Skeletal muscle tissue (tissue), 3 donors: ENCODE measurements at regions not wholly inside any gene's neighbourhood (a gene's known extent, or its start where the extent isn't known, plus 50 kb on each side); places are given as distances from the start of the nearest gene placed in this dataset.

Experiments
- H3K27ac ChIP-seq: one replicate; pipeline ENCODE4 v1.7.0; 2013; ENCODE audit warnings: mild to moderate bottlenecking, low read depth, low read length, inconsistent platforms
- H3K27me3 ChIP-seq, 3 donors: one replicate each; pipeline ENCODE4 v1.7.0; 2013; ENCODE audit warnings: low read length in 3 of 3; ENCODE audit not compliant: control insufficient read depth in 3 of 3, insufficient read depth in 3 of 3
- H3K36me3 ChIP-seq, 3 donors: one replicate each; pipeline ENCODE4 v1.7.0; 2013; ENCODE audit warnings: low read length in 3 of 3; ENCODE audit not compliant: control insufficient read depth in 3 of 3, insufficient read depth in 3 of 3
- H3K4me1 ChIP-seq, 3 donors: one replicate each; pipeline ENCODE4 v1.7.0; 2013; ENCODE audit warnings: low read length in 3 of 3, mild to moderate bottlenecking in 3 of 3; ENCODE audit not compliant: control insufficient read depth in 3 of 3, insufficient read depth in 3 of 3
- H3K4me3 ChIP-seq, 3 donors: one replicate each; pipeline ENCODE4 v1.7.0; 2013; ENCODE audit warnings: low read length in 3 of 3
- H3K9ac ChIP-seq, 3 donors: one replicate each; pipeline ENCODE4 v1.7.0; 2013; ENCODE audit warnings: low read length in 3 of 3, mild to moderate bottlenecking in 3 of 3, moderate library complexity in 2 of 3, low read depth in 1 of 3
- H3K9me3 ChIP-seq, 3 donors: one replicate each; pipeline ENCODE4 v1.7.0; 2013; ENCODE audit warnings: low read length in 3 of 3; ENCODE audit not compliant: control insufficient read depth in 3 of 3
- donor health status: Osteomylitis.

- Histone ChIP-seq H3K4me3 (no peak overlapping the region), H3K27ac (no peak overlapping the region), H3K9ac (no peak overlapping the region), H3K4me1 (peaks cover 0 to 4% (median 0%) of the 10 kb centered on the region in 3 donors), H3K36me3 (no peaks in the 10 kb centered on the region), H3K9me3 (no peaks in the 10 kb centered on the region), H3K27me3 (no peaks in the 10 kb centered on the region)
Observed at GRCh38 chr5:57338868-57339340, 143.7 kb downstream of the ACTBL2 start.

DNA sequence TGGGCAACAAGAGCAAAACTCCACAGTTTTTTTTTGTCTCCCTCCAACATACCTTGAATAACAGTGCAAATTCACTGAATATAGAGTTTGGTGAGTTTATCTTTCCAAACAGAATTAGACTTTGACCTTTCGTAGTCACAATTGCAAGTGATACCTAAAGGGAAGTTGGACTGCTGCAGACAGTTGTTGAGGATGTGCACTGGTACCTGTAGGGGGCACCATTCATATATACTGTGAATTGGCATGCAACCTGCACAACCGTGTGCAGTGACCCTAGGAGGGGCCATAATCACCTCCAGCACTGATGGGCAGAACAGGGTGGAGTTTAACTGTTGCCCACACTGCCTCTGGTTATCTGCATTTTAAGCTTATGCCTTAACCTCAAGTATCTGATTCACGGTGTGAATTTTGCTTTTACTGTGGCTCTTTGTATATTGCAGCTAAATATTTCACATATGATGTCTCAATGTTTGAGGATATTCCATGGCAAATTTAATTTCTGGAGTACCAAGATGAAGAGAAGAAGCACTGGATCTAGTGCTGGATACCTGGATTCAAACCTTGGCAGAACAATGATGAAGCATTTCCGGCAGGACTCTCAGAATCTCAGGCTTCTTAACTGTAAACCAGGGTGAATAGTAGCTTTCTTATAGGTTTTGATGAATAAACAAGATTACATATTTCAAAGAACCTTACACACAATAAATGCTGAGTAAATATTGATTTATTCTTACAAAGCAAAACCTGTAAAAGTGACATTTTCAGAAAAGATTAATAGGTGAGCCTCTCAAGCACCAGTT, 144.3 kb downstream of the ACTBL2 start:
- Histone ChIP-seq H3K36me3 (no peaks in the 10 kb centered on the region), H3K4me3 (no peak overlapping the region), H3K27me3 (no peaks in the 10 kb centered on the region), H3K9ac (no peak overlapping the region), H3K9me3 (no peaks in the 10 kb centered on the region), H3K4me1 (peaks cover 0 to 4% (median 0%) of the 10 kb centered on the region in 3 donors), H3K27ac (no peak overlapping the region)

GRCh38 chr5:57335092-57335660, 147.4 kb downstream of the ACTBL2 start:
- Histone ChIP-seq H3K4me1 (no peaks in the 10 kb centered on the region), H3K27me3 (no peaks in the 10 kb centered on the region), H3K27ac (no peak overlapping the region), H3K9ac (no peak overlapping the region), H3K4me3 (no peak overlapping the region), H3K36me3 (no peaks in the 10 kb centered on the region), H3K9me3 (no peaks in the 10 kb centered on the region)

GRCh38 chr5:57334475-57334874, 148.1 kb downstream of the ACTBL2 start:
- H3K9ac ChIP-seq: no peak overlapping the region
- H3K4me3 ChIP-seq: no peak overlapping the region

DNA sequence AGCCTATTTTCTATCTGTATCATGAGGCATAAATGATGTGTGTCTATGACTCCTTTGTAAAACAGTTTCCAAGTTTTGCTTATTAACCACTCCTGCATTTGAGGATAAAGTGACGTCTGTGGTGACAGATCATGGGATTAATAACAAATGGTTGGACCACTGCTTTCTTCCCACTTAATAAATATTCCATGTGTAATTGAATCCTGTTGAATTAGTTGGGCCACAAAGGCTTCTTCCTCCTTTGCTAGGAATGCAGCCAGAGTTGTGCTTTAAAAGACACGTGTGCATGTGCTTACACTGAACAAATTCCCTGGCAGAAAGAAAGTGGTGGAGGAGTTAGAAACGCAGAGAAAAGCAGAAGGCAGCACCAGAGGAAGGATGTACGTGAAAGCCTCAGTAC, 150.2 kb downstream of the ACTBL2 start:
- H3K4me3 ChIP-seq: no peak overlapping the region
- H3K4me1 ChIP-seq: no peaks in the 10 kb centered on the region
- H3K27me3 ChIP-seq: no peaks in the 10 kb centered on the region
- no peak overlapping the region for H3K9ac ChIP-seq
- no peaks in the 10 kb centered on the region for H3K36me3 ChIP-seq
- no peak overlapping the region for H3K27ac ChIP-seq
- H3K9me3 ChIP-seq: no peaks in the 10 kb centered on the region

More at GRCh38 chr5:57334475-57334874, 148.1 kb downstream of the ACTBL2 start:
- no peaks in the 10 kb centered on the region for H3K27me3 ChIP-seq
- no peak overlapping the region for H3K27ac ChIP-seq
- no peaks in the 10 kb centered on the region for H3K36me3 ChIP-seq
- H3K9me3 ChIP-seq: no peaks in the 10 kb centered on the region
- H3K4me1 ChIP-seq: no peaks in the 10 kb centered on the region

DNA sequence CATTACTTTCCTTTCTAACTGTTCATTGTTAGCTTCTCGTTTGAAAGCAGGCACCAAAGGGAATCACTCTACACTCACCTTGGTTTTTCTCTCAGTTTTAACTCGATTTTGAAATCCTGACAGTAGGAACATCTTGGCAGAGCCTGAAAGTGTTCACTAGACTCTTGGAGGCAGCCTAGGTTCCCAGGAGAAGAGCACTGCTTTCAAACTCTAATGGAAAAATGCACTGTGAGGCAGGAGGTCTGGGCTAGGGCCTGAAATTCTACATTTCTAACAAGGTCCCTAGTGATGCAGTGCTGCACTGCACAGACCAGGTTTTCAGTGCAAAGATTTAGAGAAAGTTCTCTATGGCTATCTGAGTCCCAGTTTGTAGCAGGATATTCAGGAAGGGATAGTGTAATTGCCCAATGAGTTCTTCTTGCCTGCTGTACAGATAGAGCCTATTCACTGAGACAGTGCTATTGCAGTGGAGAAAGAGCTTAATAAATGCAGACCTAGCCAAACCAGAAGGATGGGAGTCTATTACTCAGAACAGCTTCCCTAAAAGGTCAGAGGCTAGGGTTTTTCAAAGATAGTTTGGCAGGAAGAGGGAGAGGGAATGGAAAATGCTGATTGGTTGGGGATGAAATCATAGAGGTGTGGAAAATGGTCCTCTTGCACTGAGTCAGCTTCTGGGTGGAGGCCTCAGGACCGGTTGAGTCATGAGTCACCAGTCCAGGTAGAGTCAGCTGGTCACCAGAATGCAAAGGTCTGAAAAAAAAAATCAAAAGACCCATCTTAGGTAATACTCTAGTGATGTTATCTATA, 153.9 kb downstream of the GPBP1 start:
- no peaks in the 10 kb centered on the region for H3K27me3 ChIP-seq
- H3K27ac ChIP-seq: no peak overlapping the region
- H3K4me3 ChIP-seq: no peak overlapping the region
- no peak overlapping the region for H3K9ac ChIP-seq
- no peaks in the 10 kb centered on the region for H3K36me3 ChIP-seq
- H3K4me1 ChIP-seq: peaks cover 0 to 5% (median 0%) of the 10 kb centered on the region in 3 donors
- no peaks in the 10 kb centered on the region for H3K9me3 ChIP-seq

DNA sequence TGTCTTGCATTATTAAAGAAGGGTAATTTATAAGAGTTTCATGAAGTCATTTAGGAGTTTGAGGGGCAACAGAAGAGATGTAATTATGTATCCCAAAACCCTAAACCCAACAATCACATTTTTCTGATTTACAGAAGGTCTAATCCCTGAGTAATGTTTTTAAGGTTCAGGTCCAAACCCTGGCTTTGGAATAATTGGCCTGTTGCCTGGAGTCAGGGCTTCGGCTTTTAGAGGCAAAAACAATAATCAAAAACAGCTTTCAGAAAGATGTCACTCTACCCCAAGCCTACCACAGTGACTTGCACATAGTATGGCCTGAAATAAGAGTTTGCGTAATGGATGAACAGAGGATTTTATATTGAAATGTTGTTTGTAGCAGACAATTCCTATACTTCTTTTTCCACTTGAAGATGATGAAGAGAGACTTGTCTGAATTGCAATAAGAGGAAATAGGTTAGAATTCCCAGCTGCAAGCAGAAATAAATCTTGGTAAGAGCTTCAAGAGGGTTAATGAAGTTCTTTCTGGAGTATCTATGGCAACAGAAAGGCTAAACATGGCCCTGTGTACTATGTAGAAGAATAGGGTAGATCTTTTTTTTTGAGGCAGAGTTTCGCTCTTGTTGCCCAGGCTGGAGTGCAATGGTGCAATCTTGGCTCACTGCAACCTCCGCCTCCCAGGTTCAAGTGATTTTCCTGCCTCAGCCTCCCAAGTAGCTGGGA, 152.0 kb downstream of the GPBP1 start:
- H3K27ac ChIP-seq: no peak overlapping the region
- H3K9ac ChIP-seq: no peak overlapping the region
- no peaks in the 10 kb centered on the region for H3K9me3 ChIP-seq
- H3K4me3 ChIP-seq: no peak overlapping the region
- H3K4me1 ChIP-seq: peaks cover 0 to 5% (median 0%) of the 10 kb centered on the region in 3 donors
- H3K27me3 ChIP-seq: no peaks in the 10 kb centered on the region
- H3K36me3 ChIP-seq: no peaks in the 10 kb centered on the region

- Histone ChIP-seq H3K4me3 (no peak overlapping the region), H3K4me1 (peaks cover 0 to 5% (median 0%) of the 10 kb centered on the region in 3 donors), H3K9ac (no peak overlapping the region), H3K27ac (no peak overlapping the region), H3K9me3 (no peaks in the 10 kb centered on the region), H3K27me3 (no peaks in the 10 kb centered on the region), H3K36me3 (no peaks in the 10 kb centered on the region)
Observed at GRCh38 chr5:57324861-57325260, 151.0 kb downstream of the GPBP1 start.

DNA sequence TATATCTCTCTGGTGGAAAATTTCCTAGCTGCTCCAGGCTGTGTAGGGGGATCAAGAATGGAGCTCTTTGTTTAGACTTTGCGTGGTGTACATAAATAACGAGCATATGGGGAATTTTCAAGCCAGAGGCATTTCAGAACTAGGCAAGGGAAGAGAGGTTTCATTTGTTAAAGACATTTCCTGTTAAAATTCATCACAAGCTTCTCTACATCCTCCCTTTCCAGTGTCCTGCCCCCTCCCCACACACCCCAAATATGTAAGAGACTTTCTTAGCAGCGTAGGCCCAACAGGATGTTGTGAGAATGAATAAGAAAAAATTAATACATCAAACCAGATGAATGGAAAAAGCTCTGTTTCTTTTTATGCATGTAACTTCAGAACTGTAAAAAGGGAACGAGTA, 150.3 kb downstream of the GPBP1 start:
- Histone ChIP-seq H3K9ac (no peak overlapping the region), H3K4me3 (no peak overlapping the region), H3K4me1 (peaks cover 0 to 5% (median 0%) of the 10 kb centered on the region in 3 donors), H3K9me3 (no peaks in the 10 kb centered on the region), H3K36me3 (no peaks in the 10 kb centered on the region), H3K27ac (no peak overlapping the region), H3K27me3 (no peaks in the 10 kb centered on the region)
